LNCaP clone FGC (cell line): ENCODE measurements at regions not wholly inside any gene's neighbourhood (a gene's known extent, or its start where the extent isn't known, plus 50 kb on each side); places are given as distances from the start of the nearest gene placed in this dataset.

Experiments used
- DNase-seq: peaks from one replicate; pipeline ENCODE4 v3.0.0-alpha.2; 2011; ENCODE audit warnings: low read depth
- H3K4me3 ChIP-seq: 2 replicates; pipeline ENCODE4 v1.5.1; 2011; ENCODE audit warnings: mild to moderate bottlenecking, low read depth, low read length, control low read depth
- CTCF ChIP-seq: IDR thresholded peaks from 2 replicates; pipeline ENCODE4 v1.5.1; 2012; ENCODE audit warnings: mild to moderate bottlenecking; ENCODE audit not compliant: control insufficient read depth, insufficient read depth; ENCODE audit errors: extremely low read depth

GRCh38 chr21:27759091-27759659 lies 792.3 kb upstream of the ADAMTS5 start:
- peak; percentile 46 for TF ChIP-seq CTCF
- DNase-seq, result no peak
- no peak overlapping the region for H3K4me3 ChIP-seq

- no peak overlapping the region for H3K4me3 ChIP-seq
- no peak for DNase-seq
- TF ChIP-seq CTCF, result no peak
Measured at GRCh38 chr21:27756191-27756590, 789.3 kb upstream of the ADAMTS5 start.

GRCh38 chr21:27743971-27744564 lies 777.2 kb upstream of the ADAMTS5 start:
- no peak for DNase-seq
- TF ChIP-seq CTCF, result no peak
- no peak overlapping the region for H3K4me3 ChIP-seq

- no peak overlapping the region for H3K4me3 ChIP-seq
- DNase-seq, result no peak
- no peak for TF ChIP-seq CTCF
Measured at GRCh38 chr21:27741736-27742135, 774.8 kb upstream of the ADAMTS5 start.

- no peak overlapping the region for H3K4me3 ChIP-seq
- DNase-seq, result no peak
- no peak for TF ChIP-seq CTCF
Measured at GRCh38 chr21:27740084-27740483, 773.2 kb upstream of the ADAMTS5 start.

GRCh38 chr21:27739187-27739586 lies 772.3 kb upstream of the ADAMTS5 start:
- no peak for TF ChIP-seq CTCF
- no peak for DNase-seq
- H3K4me3 ChIP-seq, result no peak overlapping the region

GRCh38 chr21:27735699-27736098 lies 768.8 kb upstream of the ADAMTS5 start:
- TF ChIP-seq CTCF, result no peak
- no peak for DNase-seq
- no peak overlapping the region for H3K4me3 ChIP-seq
